ENCODE measurements at regions not wholly inside any gene's neighbourhood (a gene's known extent, or its start where the extent isn't known, plus 50 kb on each side); places are given as distances from the start of the nearest gene placed in this dataset.

DNA sequence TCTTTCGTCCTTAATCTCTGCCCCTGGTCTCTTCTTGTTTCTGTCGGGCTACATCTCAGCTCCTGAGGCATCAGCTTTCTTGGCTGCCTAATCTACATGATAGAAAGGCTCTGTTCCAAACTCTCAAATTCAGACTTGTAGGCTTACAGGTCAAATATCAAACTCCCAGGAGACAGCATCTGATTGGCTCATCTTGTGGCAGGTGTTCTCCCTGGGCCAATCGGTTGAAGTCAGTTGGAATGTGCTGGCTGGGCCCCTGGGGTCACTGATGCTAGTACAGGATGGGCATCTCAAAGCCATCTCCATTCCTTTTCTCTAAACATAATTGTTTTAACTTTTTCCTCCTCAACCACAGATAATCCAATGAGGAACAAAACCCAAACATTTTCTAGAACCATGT is 198.7 kb downstream of the CNTN3 start:
- Histone ChIP-seq H3K4me1 (no peaks in the 10 kb centered on the region), H3K36me3 (no peaks in the 10 kb centered on the region), H3K4me3 (no peak overlapping the region), H3K27ac (no peak overlapping the region), H3K27me3 (no peaks in the 10 kb centered on the region), H3K9me3 (no peaks in the 10 kb centered on the region)
- intact Hi-C loops (cut with DNase I; ENCODE audit: low total_unique reads): no loop called here
- TF ChIP-seq POLR2A (IDR thresholded peaks at IDR 0.05) (no peak), POLR2AphosphoS5 (IDR thresholded peaks at IDR 0.05) (no peak)
- TF ChIP-seq, protein P1, sequence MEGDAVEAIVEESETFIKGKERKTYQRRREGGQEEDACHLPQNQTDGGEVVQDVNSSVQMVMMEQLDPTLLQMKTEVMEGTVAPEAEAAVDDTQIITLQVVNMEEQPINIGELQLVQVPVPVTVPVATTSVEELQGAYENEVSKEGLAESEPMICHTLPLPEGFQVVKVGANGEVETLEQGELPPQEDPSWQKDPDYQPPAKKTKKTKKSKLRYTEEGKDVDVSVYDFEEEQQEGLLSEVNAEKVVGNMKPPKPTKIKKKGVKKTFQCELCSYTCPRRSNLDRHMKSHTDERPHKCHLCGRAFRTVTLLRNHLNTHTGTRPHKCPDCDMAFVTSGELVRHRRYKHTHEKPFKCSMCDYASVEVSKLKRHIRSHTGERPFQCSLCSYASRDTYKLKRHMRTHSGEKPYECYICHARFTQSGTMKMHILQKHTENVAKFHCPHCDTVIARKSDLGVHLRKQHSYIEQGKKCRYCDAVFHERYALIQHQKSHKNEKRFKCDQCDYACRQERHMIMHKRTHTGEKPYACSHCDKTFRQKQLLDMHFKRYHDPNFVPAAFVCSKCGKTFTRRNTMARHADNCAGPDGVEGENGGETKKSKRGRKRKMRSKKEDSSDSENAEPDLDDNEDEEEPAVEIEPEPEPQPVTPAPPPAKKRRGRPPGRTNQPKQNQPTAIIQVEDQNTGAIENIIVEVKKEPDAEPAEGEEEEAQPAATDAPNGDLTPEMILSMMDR (IDR thresholded peaks at IDR 0.05): no peak
- no peak for DNase-seq (ENCODE audit: low spot score in 2 of 2)

GRCh38 chr3:74413547-74414241 is 200.8 kb downstream of the CNTN3 start:
- Histone ChIP-seq H3K27me3 (no peaks in the 10 kb centered on the region), H3K36me3 (no peaks in the 10 kb centered on the region), H3K4me1 (no peaks in the 10 kb centered on the region), H3K27ac (no peak overlapping the region), H3K4me3 (no peak overlapping the region), H3K9me3 (no peaks in the 10 kb centered on the region)
- intact Hi-C loops (cut with DNase I; ENCODE audit: low total_unique reads): no loop called here
- TF ChIP-seq POLR2AphosphoS5 (IDR thresholded peaks at IDR 0.05) (no peak), POLR2A (IDR thresholded peaks at IDR 0.05) (no peak)
- TF ChIP-seq, protein P1 (IDR thresholded peaks at IDR 0.05): no peak
- no peak for DNase-seq (ENCODE audit: low spot score in 2 of 2)

DNA sequence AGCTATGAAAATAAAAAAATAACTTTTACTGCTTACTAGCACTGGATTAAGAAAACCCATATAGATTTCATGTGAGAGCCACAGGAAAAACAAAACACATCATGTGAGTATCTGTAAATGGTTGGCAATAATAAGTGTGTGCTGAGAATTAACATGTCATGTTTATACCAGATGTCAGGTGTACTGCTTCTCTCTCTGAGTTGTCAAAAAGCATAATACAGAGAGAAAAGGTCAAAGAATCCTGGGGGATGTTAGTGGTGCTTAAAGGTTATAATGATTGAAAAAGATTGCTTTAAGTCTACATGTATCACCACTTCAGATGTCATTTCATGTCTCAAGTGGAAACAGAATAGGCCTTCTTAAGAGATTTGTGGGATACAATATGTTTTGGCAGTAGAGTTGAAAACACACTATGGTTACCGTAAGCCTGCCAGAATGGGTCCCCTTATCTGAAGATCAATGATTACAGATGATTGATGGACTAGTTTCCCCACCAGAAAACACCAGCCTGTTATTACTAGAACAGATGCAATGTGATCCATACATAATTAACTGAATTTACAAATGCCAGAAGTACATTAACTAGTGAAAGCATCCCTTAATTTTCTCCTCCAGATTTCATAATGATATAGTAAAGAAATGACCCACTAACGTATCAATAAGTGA is 204.1 kb downstream of the CNTN3 start:
- no peak for DNase-seq (ENCODE audit: low spot score in 2 of 2)
- no peak for TF ChIP-seq POLR2A (IDR thresholded peaks at IDR 0.05)
- TF ChIP-seq POLR2AphosphoS5 (IDR thresholded peaks at IDR 0.05): no peak
- TF ChIP-seq, protein P1 (IDR thresholded peaks at IDR 0.05): no peak
- intact Hi-C loops (cut with DNase I; ENCODE audit: low total_unique reads): no loop called here

GRCh38 chr3:74409066-74409465 is 205.4 kb downstream of the CNTN3 start:
- Histone ChIP-seq H3K4me1 (no peaks in the 10 kb centered on the region), H3K9me3 (no peaks in the 10 kb centered on the region), H3K36me3 (no peaks in the 10 kb centered on the region), H3K27ac (no peak overlapping the region), H3K27me3 (no peaks in the 10 kb centered on the region), H3K4me3 (no peak overlapping the region)
- intact Hi-C loops (cut with DNase I; ENCODE audit: low total_unique reads): no loop called here
- no peak for DNase-seq (ENCODE audit: low spot score in 2 of 2)
- TF ChIP-seq, protein P1 (IDR thresholded peaks at IDR 0.05): no peak

More for the DNA sequence above, 204.1 kb downstream of the CNTN3 start:
- H3K9me3 ChIP-seq: no peaks in the 10 kb centered on the region
- no peaks in the 10 kb centered on the region for H3K36me3 ChIP-seq
- no peak overlapping the region for H3K27ac ChIP-seq
- H3K27me3 ChIP-seq: no peaks in the 10 kb centered on the region
- no peak overlapping the region for H3K4me3 ChIP-seq
- no peaks in the 10 kb centered on the region for H3K4me1 ChIP-seq

DNA sequence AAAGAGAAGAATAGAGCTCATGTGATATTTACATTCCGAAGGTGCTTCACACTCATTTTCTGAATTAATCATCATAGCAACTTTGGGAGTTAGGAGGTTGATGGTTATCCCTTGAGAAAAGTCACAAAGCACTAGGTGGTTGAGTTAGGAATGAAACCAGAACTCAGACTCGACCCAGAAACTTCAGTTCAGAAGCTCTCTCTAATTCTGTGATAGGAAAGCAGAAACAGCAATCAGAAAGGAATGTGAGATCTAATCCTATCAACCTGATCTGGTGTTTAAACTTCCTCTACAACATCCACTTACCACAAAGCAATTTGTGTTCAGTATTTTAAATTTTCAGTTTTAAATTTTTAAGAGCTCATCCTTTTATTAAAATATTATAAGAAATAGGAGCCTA is 211.2 kb downstream of the CNTN3 start:
- Histone ChIP-seq H3K4me1 (no peaks in the 10 kb centered on the region), H3K9me3 (peaks cover 0 to 4% of the 10 kb centered on the region in 2 donors), H3K36me3 (no peaks in the 10 kb centered on the region), H3K27me3 (no peaks in the 10 kb centered on the region), H3K27ac (no peak overlapping the region), H3K4me3 (no peak overlapping the region)
- intact Hi-C loops (cut with DNase I; ENCODE audit: low total_unique reads): no loop called here
- DNase-seq (ENCODE audit: low spot score in 2 of 2): no peak
- TF ChIP-seq, protein P1 (IDR thresholded peaks at IDR 0.05): no peak
- TF ChIP-seq POLR2A (IDR thresholded peaks at IDR 0.05) (no peak), POLR2AphosphoS5 (IDR thresholded peaks at IDR 0.05) (no peak)

Measured in breast epithelium (tissue), 4 donors.